ENCODE measurements at regions not wholly inside any gene's neighbourhood (a gene's known extent, or its start where the extent isn't known, plus 50 kb on each side); places are given as distances from the start of the nearest gene placed in this dataset.
"Not testable (repeated sequence)": the region's sequence is repeated elsewhere in the genome, so short reads cannot be mapped to it uniquely, and the experiment has no call there.

DNA sequence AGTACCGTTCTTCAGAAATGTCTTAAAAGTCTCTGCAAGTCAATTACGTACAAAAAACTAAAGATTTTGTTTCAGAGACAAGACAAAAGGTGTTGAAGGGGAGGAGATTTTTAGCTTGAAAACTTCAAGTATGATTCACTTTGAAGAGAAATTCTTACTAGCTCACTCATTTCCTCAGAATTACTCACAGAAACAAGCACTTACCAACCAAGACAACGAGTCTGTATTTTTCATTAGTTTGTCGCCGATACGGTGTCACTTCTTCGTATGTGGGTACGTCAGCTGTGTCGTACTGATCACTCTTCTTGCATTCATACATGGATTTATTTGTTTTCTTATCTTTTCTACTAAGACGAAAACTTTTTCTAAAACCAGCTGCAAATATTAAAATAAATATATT is 90.6 kb upstream of the ODAD2 start:
- H3K4me1 Mint-ChIP-seq (ENCODE audit: unreplicated experiment), result no peaks in the 10 kb centered on the region
- TF ChIP-seq, protein P1, sequence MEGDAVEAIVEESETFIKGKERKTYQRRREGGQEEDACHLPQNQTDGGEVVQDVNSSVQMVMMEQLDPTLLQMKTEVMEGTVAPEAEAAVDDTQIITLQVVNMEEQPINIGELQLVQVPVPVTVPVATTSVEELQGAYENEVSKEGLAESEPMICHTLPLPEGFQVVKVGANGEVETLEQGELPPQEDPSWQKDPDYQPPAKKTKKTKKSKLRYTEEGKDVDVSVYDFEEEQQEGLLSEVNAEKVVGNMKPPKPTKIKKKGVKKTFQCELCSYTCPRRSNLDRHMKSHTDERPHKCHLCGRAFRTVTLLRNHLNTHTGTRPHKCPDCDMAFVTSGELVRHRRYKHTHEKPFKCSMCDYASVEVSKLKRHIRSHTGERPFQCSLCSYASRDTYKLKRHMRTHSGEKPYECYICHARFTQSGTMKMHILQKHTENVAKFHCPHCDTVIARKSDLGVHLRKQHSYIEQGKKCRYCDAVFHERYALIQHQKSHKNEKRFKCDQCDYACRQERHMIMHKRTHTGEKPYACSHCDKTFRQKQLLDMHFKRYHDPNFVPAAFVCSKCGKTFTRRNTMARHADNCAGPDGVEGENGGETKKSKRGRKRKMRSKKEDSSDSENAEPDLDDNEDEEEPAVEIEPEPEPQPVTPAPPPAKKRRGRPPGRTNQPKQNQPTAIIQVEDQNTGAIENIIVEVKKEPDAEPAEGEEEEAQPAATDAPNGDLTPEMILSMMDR (conservative IDR thresholded peaks at IDR 0.05), result no peak
- H3K27ac Mint-ChIP-seq, result no peak overlapping the region
- H3K4me3 Mint-ChIP-seq, result no peak overlapping the region
- H3K9me3 Mint-ChIP-seq, result peaks cover 7% of the 10 kb centered on the region
- H3K27me3 Mint-ChIP-seq, result no peaks in the 10 kb centered on the region
- DNase-seq (ENCODE audit: extremely low spot score, unreplicated experiment), result no peak
- peaks cover 15% of the 10 kb centered on the region for H3K36me3 Mint-ChIP-seq

DNA sequence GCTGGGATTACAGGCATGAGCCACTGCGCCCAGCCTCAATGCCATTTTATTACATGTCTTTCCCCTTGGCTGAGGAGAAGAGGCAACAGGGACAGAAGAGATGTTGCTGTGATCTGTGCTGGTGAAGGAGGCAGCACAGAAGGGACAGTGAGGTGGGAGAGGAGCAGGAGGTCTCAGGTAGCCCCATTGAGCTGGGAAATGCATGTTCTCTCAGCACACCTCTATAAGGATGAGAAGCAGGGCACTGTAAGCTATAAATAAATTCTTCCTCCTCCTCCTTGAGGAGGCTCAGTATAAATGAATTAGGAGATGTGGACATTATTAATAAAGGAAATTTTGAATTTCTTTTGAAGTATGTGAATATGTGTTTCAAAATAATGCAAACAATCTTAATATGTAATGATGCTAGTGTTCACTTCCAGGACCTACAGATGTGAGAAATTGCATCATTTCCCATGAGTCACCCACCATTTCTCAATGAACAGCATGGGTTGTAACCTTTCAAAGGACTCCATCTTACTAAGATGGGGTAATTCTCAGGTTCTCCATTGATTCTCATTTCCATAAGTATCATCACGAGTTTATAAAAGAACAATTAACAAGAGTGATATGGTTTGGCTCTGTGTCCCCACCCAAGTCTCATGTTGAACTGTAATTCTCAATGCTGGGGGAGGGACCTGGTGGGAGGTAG is 88.9 kb upstream of the ODAD2 start:
- Mint-ChIP-seq H3K4me3 (no peak overlapping the region), H3K27me3 (no peaks in the 10 kb centered on the region), H3K9me3 (peaks cover 7% of the 10 kb centered on the region), H3K27ac (no peak overlapping the region), H3K4me1 (ENCODE audit: unreplicated experiment) (no peaks in the 10 kb centered on the region), H3K36me3 (peaks cover 15% of the 10 kb centered on the region)
- no peak for DNase-seq (ENCODE audit: extremely low spot score, unreplicated experiment)
- TF ChIP-seq, protein P1 (conservative IDR thresholded peaks at IDR 0.05), result no peak

DNA sequence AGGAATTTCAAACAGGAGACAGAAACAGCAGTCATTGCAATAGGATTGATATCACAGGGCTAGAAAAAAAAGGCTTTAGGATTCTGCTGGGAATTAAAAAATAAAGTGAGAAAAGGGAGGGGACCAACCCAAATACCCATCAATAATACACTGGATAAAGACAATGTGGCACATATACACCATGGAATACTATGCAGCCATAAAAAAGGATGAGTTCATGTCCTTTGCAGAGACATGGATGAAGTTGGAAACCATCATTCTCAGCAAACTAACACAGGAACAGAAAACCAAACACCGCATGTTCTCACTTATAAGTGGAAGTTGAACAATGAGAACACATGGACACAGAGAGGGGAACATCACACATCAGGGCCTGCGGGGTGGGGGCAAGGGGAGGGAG is 86.9 kb upstream of the ODAD2 start:
- not testable (repeated sequence) for H3K9me3 Mint-ChIP-seq; H3K4me1 Mint-ChIP-seq (ENCODE audit: unreplicated experiment); H3K4me3 Mint-ChIP-seq; H3K27me3 Mint-ChIP-seq; DNase-seq (ENCODE audit: extremely low spot score, unreplicated experiment); H3K27ac Mint-ChIP-seq
- H3K36me3 Mint-ChIP-seq, result peaks cover 15% of the 10 kb centered on the region

DNA sequence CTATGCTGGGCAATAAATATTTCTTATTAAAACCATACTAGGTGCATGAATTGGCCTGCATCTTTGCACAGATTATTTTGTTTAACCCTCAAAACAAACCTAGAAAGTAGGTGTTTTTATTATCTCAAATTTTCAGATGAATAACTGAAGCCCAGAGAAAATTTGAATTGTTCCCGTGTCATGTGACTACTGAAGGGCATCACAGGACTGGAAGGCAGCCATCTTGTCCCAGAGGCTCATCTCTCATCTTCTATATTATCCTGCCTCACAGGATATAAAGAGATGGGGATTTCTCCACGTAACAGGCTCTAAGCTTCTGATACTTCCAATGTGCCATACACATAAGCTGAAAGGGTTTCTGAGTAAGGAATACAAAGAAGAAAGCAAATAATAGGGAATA is 84.0 kb upstream of the ODAD2 start:
- no peak overlapping the region for H3K4me3 Mint-ChIP-seq
- no peak for DNase-seq (ENCODE audit: extremely low spot score, unreplicated experiment)
- H3K27me3 Mint-ChIP-seq, result no peaks in the 10 kb centered on the region
- no peak overlapping the region for H3K27ac Mint-ChIP-seq
- TF ChIP-seq, protein P1 (conservative IDR thresholded peaks at IDR 0.05), result no peak
- H3K4me1 Mint-ChIP-seq (ENCODE audit: unreplicated experiment), result no peaks in the 10 kb centered on the region
- H3K9me3 Mint-ChIP-seq, result peaks cover 7% of the 10 kb centered on the region
- H3K36me3 Mint-ChIP-seq, result peaks cover 11% of the 10 kb centered on the region

DNA sequence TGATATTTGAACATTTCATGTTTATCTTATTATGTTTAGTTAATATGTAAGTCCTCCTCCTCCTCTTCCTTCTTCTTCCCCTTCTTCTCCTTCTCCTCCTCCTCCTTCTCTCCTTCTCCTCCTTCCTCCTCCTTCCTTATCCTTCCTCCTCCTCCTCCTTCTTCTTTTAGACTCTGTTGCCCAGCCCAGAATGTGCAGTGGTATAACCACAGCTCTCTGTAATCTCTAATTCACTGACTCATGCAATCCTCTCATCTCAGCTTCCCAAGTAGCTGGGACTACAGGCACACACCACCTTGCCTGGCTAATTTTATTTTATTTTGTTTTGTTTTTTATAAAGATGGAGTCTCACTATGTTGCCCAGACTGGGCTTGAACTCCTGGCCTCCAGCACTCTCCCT is 83.4 kb upstream of the ODAD2 start:
- H3K9me3 Mint-ChIP-seq, result peaks cover 7% of the 10 kb centered on the region
- H3K36me3 Mint-ChIP-seq, result peaks cover 11% of the 10 kb centered on the region
- DNase-seq (ENCODE audit: extremely low spot score, unreplicated experiment), result no peak
- H3K4me3 Mint-ChIP-seq, result no peak overlapping the region
- H3K4me1 Mint-ChIP-seq (ENCODE audit: unreplicated experiment), result no peaks in the 10 kb centered on the region
- no peak overlapping the region for H3K27ac Mint-ChIP-seq
- TF ChIP-seq, protein P1 (conservative IDR thresholded peaks at IDR 0.05), result no peak
- H3K27me3 Mint-ChIP-seq, result no peaks in the 10 kb centered on the region

DNA sequence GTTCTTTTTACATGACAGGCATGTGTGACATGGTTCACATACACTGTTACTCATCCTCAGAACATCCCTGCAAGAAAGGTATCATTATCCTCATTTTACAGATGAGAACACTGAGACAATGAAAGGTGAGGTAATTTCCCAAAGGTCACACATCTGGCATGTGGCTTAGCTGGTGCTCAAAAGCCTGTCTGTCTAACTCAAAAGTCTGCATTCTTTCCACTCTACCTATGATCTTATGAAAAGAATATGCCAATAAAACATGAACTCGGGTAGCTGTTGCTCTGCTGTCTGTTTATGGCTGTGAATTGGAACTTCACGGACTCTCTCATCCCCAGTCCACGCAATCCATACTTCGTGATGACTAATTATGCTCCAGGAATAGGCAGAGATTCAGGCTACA is 79.0 kb upstream of the ODAD2 start:
- no peak for DNase-seq (ENCODE audit: extremely low spot score, unreplicated experiment)
- Mint-ChIP-seq H3K36me3 (no peaks in the 10 kb centered on the region), H3K4me3 (no peak overlapping the region), H3K9me3 (no peaks in the 10 kb centered on the region), H3K27ac (no peak overlapping the region), H3K27me3 (no peaks in the 10 kb centered on the region), H3K4me1 (ENCODE audit: unreplicated experiment) (no peaks in the 10 kb centered on the region)
- TF ChIP-seq, protein P1 (conservative IDR thresholded peaks at IDR 0.05), result no peak

All from type B pancreatic cell (in vitro differentiated cells).